Activated CD4-positive, alpha-beta memory T cell treated with anti-CD3 and anti-CD28 coated beads, Interleukin-2, amount 10 ng/mL, durations not matched to agents 7 days and 5 days (primary cell): ENCODE measurements at regions not wholly inside any gene's neighbourhood (a gene's known extent, or its start where the extent isn't known, plus 50 kb on each side); places are given as distances from the start of the nearest gene placed in this dataset.
"Not testable (repeated sequence)": the region's sequence is repeated elsewhere in the genome, so short reads cannot be mapped to it uniquely, and the experiment has no call there.

ENCODE experiments used
- CTCF ChIA-PET: fragments of 350-600 bp; sonication (Branson Sonifier 250); formaldehyde crosslinking; loops from one replicate; lab custom pipeline; 2021; ENCODE audit warnings: antibody characterized with exemption, inconsistent platforms; lab: Charles Lee
- POLR2A ChIA-PET: fragments of 350-600 bp; sonication (Branson Sonifier 250); formaldehyde crosslinking; loops from one replicate; lab custom pipeline; 2021; ENCODE audit warnings: antibody characterized with exemption; lab: Charles Lee
- DNase-seq: peaks from one replicate; pipeline ENCODE4 v3.0.0-alpha.2; 2020
- H3K27ac Mint-ChIP-seq: one replicate; pipeline ENCODE4 v1.8.0; 2021; ENCODE audit warnings: mild to moderate bottlenecking, mixed read lengths
- H3K27me3 Mint-ChIP-seq: one replicate; pipeline ENCODE4 v1.8.0; 2021; ENCODE audit warnings: mixed read lengths
- H3K36me3 Mint-ChIP-seq: one replicate; pipeline ENCODE4 v1.8.0; 2021; ENCODE audit warnings: low read depth, mixed read lengths
- H3K4me1 Mint-ChIP-seq: one replicate; pipeline ENCODE4 v1.8.0; 2021; ENCODE audit warnings: mixed read lengths
- H3K4me3 Mint-ChIP-seq: one replicate; pipeline ENCODE4 v1.8.0; 2021; ENCODE audit warnings: mild to moderate bottlenecking, mixed read lengths
- H3K9me3 Mint-ChIP-seq: one replicate; pipeline ENCODE4 v1.8.0; 2021; ENCODE audit warnings: mixed read lengths

DNA sequence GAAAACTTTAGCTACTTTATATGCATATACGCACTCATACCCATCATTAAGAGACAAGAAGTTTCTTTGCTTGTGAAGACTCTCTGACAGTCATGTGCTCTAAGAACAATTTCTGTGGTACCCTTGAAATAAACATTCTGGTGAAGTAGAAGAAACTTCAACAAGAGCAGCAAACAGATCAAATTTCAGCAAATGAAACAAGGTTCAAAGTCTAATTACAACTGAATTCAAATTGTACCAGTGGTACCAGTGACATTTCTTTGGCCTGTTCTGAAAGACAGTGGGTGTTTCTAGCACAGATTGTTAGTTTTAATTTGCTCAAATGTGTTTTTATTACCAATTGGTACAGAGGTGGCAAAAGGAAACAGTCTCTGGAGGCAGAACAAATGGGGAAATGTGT is 391.0 kb downstream of the CHSY3 start:
- no peak for DNase-seq
- ChIA-PET POLR2A (no interaction called here), CTCF (no interaction called here)
- Mint-ChIP-seq H3K27me3 (no peaks in the 10 kb centered on the region), H3K4me3 (no peak overlapping the region), H3K27ac (no peak overlapping the region), H3K36me3 (no peaks in the 10 kb centered on the region), H3K9me3 (no peaks in the 10 kb centered on the region), H3K4me1 (no peaks in the 10 kb centered on the region)

DNA sequence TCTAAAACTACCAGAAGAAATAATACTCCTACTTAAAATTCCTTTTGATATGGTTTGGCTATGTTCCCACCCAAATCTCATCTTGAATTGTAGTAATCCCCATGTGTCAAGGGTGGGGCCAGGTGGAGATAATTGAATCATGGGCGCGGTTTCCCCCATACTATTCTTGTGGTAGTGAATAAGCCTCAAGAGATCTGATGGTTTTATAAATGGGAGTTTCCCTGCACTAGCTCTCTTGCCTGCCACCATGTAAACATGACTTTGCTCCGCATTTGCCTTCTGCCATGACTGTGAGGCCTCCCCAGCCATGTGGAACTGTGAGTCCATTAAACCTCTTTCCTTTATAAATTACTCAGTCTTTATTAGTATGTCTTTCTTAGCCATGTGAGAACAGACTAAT is 390.5 kb downstream of the CHSY3 start:
- DNase-seq, POLR2A ChIA-PET, H3K9me3 Mint-ChIP-seq, H3K27me3 Mint-ChIP-seq, H3K36me3 Mint-ChIP-seq, H3K27ac Mint-ChIP-seq, H3K4me1 Mint-ChIP-seq, CTCF ChIA-PET, H3K4me3 Mint-ChIP-seq: not testable (repeated sequence)

DNA sequence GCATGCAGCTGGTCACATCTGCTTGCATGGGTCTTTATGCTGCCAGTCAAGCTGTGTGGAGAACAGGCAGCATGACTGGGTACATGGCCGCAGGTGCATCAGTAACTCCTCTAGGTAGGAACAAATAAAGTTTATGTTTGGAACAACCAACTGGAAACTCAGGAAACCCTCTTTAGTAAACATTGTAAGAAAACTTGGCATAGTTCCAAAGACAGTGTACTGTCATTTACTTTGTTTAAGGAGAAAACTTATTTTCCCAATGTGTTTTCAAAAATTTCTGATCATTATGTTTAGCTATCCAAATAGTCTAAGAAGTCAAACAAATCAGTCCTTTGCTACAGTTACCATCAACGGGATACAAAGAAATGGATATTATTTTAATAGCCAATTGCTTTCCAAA is 386.0 kb downstream of the CHSY3 start:
- Mint-ChIP-seq H3K36me3 (no peaks in the 10 kb centered on the region), H3K27me3 (no peaks in the 10 kb centered on the region), H3K9me3 (no peaks in the 10 kb centered on the region), H3K4me3 (no peak overlapping the region), H3K4me1 (no peaks in the 10 kb centered on the region), H3K27ac (no peak overlapping the region)
- ChIA-PET POLR2A (no interaction called here), CTCF (no interaction called here)
- DNase-seq = no peak

DNA sequence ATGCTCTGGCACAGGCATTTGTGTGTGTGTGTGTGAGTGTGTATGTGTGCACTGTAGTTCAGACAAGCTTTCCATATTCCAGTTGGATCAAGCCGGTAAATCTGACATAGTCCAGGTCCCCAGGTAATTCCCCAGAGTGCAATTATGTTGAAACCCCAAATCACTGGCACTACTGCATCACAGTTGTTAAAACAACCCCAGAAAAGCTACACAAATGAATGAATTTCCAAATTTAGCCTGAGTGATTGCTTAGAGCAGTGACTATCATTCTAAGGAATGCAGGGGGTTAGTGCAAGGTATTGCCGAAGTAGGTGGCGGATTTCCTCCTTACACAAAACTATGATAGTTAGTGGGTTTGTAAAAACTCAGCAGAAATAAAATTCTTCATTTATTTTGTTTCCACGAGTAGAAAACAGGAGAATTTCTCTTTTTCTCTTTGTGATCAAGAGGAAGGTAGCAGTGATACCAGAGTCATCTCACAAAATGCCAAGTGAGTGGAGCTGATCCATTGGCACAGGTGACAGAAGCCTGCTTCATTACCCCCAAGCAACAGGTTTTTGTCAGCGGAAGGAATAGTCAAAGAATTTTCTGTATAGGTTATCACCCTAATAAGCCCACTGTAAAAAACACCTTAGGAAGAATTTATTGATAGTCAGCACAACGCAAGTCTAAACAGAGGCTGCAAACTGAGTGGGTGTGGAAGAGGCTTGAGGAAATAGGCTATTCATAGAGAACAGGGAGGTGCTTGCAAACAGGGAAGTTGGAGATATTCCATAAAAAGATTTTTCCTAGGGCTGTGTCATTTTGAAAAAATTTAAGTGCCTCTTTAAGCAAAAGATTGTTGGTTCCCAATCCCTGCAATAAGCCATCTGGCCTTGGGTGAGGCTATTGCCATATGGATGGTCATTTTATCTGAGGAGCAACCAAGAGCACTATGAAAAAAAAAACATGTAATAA is 385.1 kb downstream of the CHSY3 start:
- CTCF ChIA-PET = no interaction called here

DNA sequence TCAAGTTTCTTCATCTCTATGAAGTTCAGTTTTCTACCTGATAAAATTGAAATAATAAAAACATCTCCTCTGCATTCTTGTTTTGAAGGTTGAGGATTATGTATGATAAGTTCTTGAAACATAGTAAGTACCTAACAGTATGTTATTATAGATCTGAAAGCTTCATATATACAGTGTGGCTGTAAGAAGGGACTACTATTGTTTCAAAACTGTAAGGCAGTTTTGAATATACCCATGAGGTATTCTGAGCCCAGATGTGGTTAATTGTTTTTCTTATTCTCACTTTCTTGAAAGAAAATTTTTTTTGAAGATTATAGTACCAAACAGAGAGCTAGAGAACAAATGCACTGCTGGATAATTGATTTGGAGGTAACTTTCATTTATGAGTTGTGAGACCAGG is 383.2 kb downstream of the CHSY3 start:
- H3K4me1 Mint-ChIP-seq = no peaks in the 10 kb centered on the region
- CTCF ChIA-PET = no interaction called here
- H3K27ac Mint-ChIP-seq = no peak overlapping the region
- H3K4me3 Mint-ChIP-seq = no peak overlapping the region
- H3K27me3 Mint-ChIP-seq = no peaks in the 10 kb centered on the region
- POLR2A ChIA-PET = no interaction called here
- no peaks in the 10 kb centered on the region for H3K36me3 Mint-ChIP-seq
- DNase-seq = no peak
- H3K9me3 Mint-ChIP-seq = no peaks in the 10 kb centered on the region

More for the DNA sequence above, 385.1 kb downstream of the CHSY3 start:
- no peak overlapping the region for H3K4me3 Mint-ChIP-seq
- no peak for DNase-seq
- no peak overlapping the region for H3K27ac Mint-ChIP-seq
- no peaks in the 10 kb centered on the region for H3K9me3 Mint-ChIP-seq
- no peaks in the 10 kb centered on the region for H3K36me3 Mint-ChIP-seq
- H3K4me1 Mint-ChIP-seq = no peaks in the 10 kb centered on the region
- H3K27me3 Mint-ChIP-seq = no peaks in the 10 kb centered on the region
- POLR2A ChIA-PET = no interaction called here

DNA sequence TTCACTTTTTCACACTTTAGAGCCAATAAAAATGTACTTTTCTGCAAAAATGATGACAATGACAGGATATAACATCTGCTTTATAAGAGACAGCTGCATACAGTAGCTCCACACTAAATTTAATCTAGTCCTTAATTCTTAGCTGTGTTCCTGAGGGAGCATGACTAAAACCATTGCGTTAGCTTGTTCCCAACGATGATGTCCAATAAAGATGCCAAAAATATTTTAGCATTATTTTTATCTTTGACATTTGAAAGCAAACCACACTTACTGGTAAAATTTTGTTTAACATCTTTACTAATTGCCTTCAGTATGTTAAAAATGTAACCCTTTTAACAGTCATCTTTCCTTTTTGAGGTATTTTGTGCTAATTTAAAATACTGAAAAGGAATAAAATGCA is 382.7 kb downstream of the CHSY3 start:
- ChIA-PET POLR2A (no interaction called here), CTCF (no interaction called here)
- H3K4me3 Mint-ChIP-seq = no peak overlapping the region
- no peak overlapping the region for H3K27ac Mint-ChIP-seq
- H3K27me3 Mint-ChIP-seq = no peaks in the 10 kb centered on the region
- H3K36me3 Mint-ChIP-seq = no peaks in the 10 kb centered on the region
- no peaks in the 10 kb centered on the region for H3K4me1 Mint-ChIP-seq
- no peak for DNase-seq
- H3K9me3 Mint-ChIP-seq = no peaks in the 10 kb centered on the region

DNA sequence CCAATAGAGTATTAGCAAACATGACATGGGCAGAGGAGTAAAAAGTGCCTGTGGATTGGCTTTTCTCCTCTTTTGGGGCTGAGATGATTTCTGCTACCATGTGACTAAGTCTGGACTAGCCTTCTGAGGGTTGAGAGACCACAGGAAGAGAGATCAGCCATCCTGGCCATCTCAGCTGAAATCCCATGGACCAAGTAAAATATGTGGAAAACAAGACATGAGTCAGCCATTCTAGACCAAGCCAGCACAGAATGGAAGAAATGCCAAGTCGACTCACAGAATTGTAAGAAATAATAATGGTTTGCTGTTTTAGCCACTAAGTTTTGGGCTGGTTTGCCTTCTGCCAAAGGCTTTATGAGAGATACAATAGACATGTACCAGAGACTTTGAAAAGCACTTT is 377.8 kb downstream of the CHSY3 start:
- no peaks in the 10 kb centered on the region for H3K36me3 Mint-ChIP-seq
- CTCF ChIA-PET = no interaction called here
- no peak for DNase-seq

DNA sequence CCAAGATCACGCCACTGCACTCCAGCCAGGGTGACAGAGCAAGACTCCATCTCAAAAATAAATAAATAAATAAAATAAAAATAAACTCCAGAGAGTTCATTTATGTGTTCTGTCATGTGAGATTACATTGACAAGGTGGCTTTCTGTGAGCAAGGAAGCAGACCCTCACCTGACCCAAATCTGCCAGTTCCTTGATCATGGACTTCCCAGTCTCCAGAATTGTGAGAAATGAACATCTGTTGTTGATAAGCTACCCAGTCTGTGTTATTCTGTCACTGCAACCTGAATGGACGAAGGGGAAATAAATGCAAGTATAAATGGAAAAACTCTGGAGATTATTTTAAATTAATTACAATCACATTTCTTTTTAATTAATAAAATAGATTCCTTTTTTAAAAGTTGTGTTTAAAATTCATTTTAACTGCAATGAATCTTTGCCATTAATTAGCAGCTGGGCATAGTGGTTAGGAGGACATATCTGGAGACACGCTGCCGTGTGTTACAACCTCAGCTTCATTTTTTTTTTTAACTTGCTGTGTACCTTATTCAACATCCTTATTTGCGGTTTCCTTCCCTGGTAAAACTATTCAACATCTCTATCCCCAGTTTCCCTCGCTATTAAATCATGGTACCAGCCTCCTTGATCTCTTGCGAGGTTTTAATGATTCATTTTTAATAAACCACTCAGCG is 376.4 kb downstream of the CHSY3 start:
- ChIA-PET CTCF (no interaction called here), POLR2A (no interaction called here)
- no peak for DNase-seq
- no peaks in the 10 kb centered on the region for H3K36me3 Mint-ChIP-seq
- no peak overlapping the region for H3K27ac Mint-ChIP-seq
- no peaks in the 10 kb centered on the region for H3K9me3 Mint-ChIP-seq
- H3K4me1 Mint-ChIP-seq = no peaks in the 10 kb centered on the region
- no peak overlapping the region for H3K4me3 Mint-ChIP-seq
- H3K27me3 Mint-ChIP-seq = no peaks in the 10 kb centered on the region

More for the DNA sequence above, 377.8 kb downstream of the CHSY3 start:
- no peak overlapping the region for H3K27ac Mint-ChIP-seq
- no peaks in the 10 kb centered on the region for H3K9me3 Mint-ChIP-seq
- H3K27me3 Mint-ChIP-seq = no peaks in the 10 kb centered on the region
- H3K4me1 Mint-ChIP-seq = no peaks in the 10 kb centered on the region
- H3K4me3 Mint-ChIP-seq = no peak overlapping the region
- POLR2A ChIA-PET = no interaction called here

DNA sequence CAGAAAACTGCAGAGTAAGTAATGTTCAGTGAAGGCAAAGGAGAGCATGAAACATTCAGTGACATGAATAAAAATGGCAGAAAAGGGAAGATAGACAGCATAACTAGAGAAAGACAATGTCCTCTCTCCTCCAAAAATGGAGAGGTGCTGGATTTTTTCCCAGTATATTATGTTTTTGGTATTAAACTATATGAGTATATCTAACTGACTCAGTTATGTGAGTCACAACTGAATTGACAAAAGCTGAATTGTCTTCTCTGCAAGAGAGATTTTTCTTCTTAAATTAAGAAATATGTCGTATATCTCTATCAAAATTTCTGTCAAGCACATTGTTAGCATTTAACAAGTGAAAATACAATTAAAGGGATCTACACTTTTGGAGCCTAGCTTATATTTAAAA is 375.1 kb downstream of the CHSY3 start:
- H3K27ac Mint-ChIP-seq = no peak overlapping the region
- ChIA-PET POLR2A (no interaction called here), CTCF (no interaction called here)
- no peaks in the 10 kb centered on the region for H3K36me3 Mint-ChIP-seq
- no peaks in the 10 kb centered on the region for H3K27me3 Mint-ChIP-seq
- no peaks in the 10 kb centered on the region for H3K4me1 Mint-ChIP-seq
- H3K4me3 Mint-ChIP-seq = no peak overlapping the region
- no peaks in the 10 kb centered on the region for H3K9me3 Mint-ChIP-seq
- no peak for DNase-seq

DNA sequence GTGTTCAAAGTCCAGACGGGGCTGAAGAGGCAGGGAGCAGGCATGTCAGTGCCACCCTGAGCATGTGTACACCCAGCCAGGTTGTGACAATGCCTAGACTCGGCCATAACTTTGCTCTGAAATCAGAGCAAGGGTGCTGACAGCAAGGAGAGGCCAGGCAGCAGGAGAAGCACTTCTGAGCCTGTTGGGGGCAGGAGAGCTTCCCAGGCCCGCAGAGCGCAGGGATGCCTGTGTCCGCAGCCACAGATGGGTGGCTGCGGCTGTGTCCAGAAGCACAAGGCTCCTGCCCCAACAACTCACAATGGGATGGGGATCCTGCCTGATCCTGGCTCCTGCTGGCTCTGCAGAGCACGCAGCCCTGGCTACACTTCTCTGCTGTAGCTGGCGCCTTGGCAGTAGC is 373.9 kb downstream of the CHSY3 start:
- no peak overlapping the region for H3K4me3 Mint-ChIP-seq
- no peaks in the 10 kb centered on the region for H3K27me3 Mint-ChIP-seq
- no peak overlapping the region for H3K27ac Mint-ChIP-seq
- ChIA-PET CTCF (no interaction called here), POLR2A (no interaction called here)
- no peaks in the 10 kb centered on the region for H3K4me1 Mint-ChIP-seq
- no peak for DNase-seq
- H3K9me3 Mint-ChIP-seq = no peaks in the 10 kb centered on the region
- H3K36me3 Mint-ChIP-seq = no peaks in the 10 kb centered on the region

DNA sequence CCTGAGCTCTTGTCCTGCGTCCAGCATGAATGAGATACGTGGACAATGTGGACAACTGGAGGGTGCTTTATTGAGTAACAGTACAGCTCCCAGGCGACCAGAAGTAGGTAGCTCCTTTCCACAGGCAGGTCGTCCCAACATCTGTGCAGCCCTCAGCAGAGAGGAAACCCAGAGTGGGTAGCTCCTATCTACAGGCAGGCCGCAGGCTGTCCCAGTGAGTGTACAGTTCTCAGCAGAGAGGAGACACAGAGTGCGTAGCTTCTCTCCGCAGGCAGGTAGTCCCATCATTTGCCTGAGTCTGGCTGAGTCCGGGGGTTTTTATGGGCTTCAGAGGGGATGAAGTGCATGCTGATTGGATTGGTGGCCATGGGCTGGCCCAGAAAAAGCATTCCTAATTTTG is 373.3 kb downstream of the CHSY3 start:
- Mint-ChIP-seq H3K27me3 (no peaks in the 10 kb centered on the region), H3K36me3 (no peaks in the 10 kb centered on the region), H3K4me3 (no peak overlapping the region), H3K9me3 (no peaks in the 10 kb centered on the region), H3K27ac (no peak overlapping the region), H3K4me1 (no peaks in the 10 kb centered on the region)
- CTCF ChIA-PET = no interaction called here
- DNase-seq = no peak
- POLR2A ChIA-PET = no interaction called here

DNA sequence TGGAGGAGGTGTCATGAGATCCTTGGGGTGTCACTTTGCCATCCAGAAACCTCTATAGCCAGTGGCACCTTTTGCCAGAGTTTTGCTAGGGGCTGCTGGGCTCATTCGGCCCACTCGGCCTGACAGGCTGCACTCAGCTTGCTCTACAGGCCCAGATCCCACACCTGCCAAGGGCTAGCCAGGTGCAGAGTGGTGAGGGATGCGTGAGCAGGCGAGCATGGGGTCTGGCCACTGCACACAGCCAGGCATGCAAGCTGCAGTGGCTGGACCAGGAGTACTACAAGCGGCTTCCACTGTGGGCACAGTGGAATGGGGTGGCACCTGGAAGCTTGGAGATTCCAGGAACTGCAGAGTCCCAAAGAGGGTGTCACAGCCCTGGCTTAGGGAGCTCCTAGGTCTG is 372.7 kb downstream of the CHSY3 start:
- Mint-ChIP-seq H3K27ac (no peak overlapping the region), H3K4me1 (no peaks in the 10 kb centered on the region), H3K4me3 (no peak overlapping the region), H3K27me3 (no peaks in the 10 kb centered on the region), H3K36me3 (no peaks in the 10 kb centered on the region), H3K9me3 (no peaks in the 10 kb centered on the region)
- CTCF ChIA-PET = no interaction called here
- POLR2A ChIA-PET = no interaction called here
- no peak for DNase-seq

DNA sequence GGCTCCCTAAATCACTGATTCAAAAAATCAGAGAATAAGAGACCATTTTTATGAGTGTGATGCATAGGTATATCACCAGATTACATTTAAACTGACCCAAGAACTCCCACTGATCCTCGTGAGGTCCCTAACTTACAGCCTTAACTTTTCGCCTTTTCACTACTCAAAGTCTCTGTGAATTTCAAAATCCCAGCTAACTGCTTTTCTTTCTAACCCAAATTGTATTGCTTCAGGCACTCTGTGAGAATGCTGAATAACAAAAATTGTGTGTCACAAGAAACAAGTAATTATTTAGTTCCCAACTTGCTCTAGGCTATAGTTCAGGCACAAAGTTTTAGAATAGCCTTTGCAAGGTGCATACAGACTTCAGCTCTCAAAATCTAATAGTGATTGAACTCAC is 368.6 kb downstream of the CHSY3 start:
- no peaks in the 10 kb centered on the region for H3K9me3 Mint-ChIP-seq
- H3K4me1 Mint-ChIP-seq = no peaks in the 10 kb centered on the region
- H3K36me3 Mint-ChIP-seq = no peaks in the 10 kb centered on the region
- POLR2A ChIA-PET = no interaction called here
- H3K4me3 Mint-ChIP-seq = no peak overlapping the region
- no peaks in the 10 kb centered on the region for H3K27me3 Mint-ChIP-seq
- no peak for DNase-seq
- no peak overlapping the region for H3K27ac Mint-ChIP-seq
- CTCF ChIA-PET = no interaction called here

DNA sequence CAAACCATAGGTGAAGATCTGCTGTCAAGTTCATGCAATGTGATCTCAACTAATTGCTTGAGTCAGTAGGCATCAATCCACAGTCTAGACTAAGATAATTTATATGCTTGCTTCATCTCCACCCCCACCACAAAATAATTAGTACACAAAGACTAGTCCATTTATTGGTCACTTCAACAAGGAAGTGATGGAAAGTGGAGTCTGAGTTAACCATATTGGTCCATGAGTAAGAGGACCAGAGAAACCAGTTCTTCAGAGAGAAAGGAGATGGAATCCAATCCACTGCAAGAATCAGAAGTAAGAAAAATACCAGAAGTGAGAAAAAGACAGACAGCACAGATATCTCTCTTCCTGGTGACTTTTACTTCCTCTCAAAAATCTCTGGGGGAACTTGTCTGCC is 366.5 kb downstream of the CHSY3 start:
- Mint-ChIP-seq H3K36me3 (no peaks in the 10 kb centered on the region), H3K27ac (no peak overlapping the region), H3K4me3 (no peak overlapping the region), H3K9me3 (no peaks in the 10 kb centered on the region), H3K4me1 (no peaks in the 10 kb centered on the region), H3K27me3 (no peaks in the 10 kb centered on the region)
- ChIA-PET CTCF (no interaction called here), POLR2A (no interaction called here)
- no peak for DNase-seq
